ENCODE measurements at regions not wholly inside any gene's neighbourhood (a gene's known extent, or its start where the extent isn't known, plus 50 kb on each side); places are given as distances from the start of the nearest gene placed in this dataset.
A peak's percentile ranks its signal among the peaks of the same experiment; 100 is the strongest.

GRCh38 chr6:84551797-84552196 is 212.6 kb downstream of the TBX18 start:
- Histone ChIP-seq H3K4me2 (ENCODE audit: low read length, poor library complexity, severe bottlenecking) (no peak overlapping the region), H2BK120ac (ENCODE audit: low read depth, low read length) (no peak overlapping the region), H3K23ac (ENCODE audit: low read length in 2 of 2) (no peak overlapping the region), H3K27ac (ENCODE audit: low read length, poor library complexity, severe bottlenecking) (no peak overlapping the region), H3K36me3 (ENCODE audit: control insufficient read depth in 1 of 2, insufficient read depth in 2 of 2, low read depth in 1 of 2, low read length in 2 of 2) (no peaks in the 10 kb centered on the region), H3K18ac (ENCODE audit: low read depth in 1 of 2, low read length in 2 of 2) (peak overlapping the region in 1 of 2 experiments; percentile 34), H3K4ac (ENCODE audit: low read depth in 1 of 2, low read length in 2 of 2) (no peak overlapping the region), H3K27me3 (ENCODE audit: control insufficient read depth in 1 of 2, insufficient read depth in 1 of 2, low read length in 2 of 2) (no peaks in the 10 kb centered on the region), H3K4me1 (ENCODE audit: control insufficient read depth, insufficient read depth, low read depth, low read length) (no peaks in the 10 kb centered on the region), H3K9me3 (ENCODE audit: control insufficient read depth, low read length) (no peaks in the 10 kb centered on the region), H3K14ac (ENCODE audit: low read length in 2 of 2) (no peak overlapping the region), H3K9ac (ENCODE audit: low read length) (no peak overlapping the region), H4K8ac (ENCODE audit: low read length) (no peak overlapping the region), H2AK5ac (ENCODE audit: low read length, severe bottlenecking) (no peak overlapping the region), H2BK5ac (ENCODE audit: low read depth, low read length, poor library complexity, severe bottlenecking) (no peak overlapping the region), H3K4me3 (ENCODE audit: insufficient read depth in 1 of 2, low read depth in 1 of 2, low read length in 2 of 2) (no peak overlapping the region), H2AFZ (ENCODE audit: low read depth, low read length) (no peak overlapping the region), H3K79me1 (replicated peaks; ENCODE audit: low read length, poor library complexity, severe bottlenecking) (no peaks in the 10 kb centered on the region), H2BK12ac (ENCODE audit: low read length in 2 of 2) (peak overlapping the region in 1 of 2 experiments; percentile 54), H2BK15ac (ENCODE audit: low read depth, poor library complexity, severe bottlenecking) (no peak overlapping the region), H4K91ac (ENCODE audit: low read length) (no peak overlapping the region)
- DNase-seq = no peak
- 100% methylated on average over 1 of the region's 6 CpGs for WGBS

DNA sequence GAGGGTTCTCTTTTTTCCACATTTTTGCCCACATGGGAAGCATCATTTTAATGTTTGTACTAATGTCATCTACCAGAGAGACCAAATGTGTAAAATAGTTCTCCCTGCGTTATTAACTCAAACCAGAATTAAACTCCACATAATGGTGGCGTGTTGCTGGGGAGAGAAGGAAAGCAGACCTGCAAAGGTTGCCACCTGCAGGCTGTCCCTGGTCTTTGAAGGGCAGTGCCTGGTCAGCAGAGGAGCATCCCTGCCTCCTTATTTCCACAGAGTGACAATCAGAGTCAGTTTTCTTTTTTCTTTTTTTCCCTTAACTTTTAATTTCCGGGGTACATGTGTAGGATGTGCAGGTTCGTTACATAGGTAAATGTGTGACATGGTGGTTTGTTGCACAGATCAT is 214.5 kb downstream of the TBX18 start:
- H3K23ac ChIP-seq (ENCODE audit: low read length in 2 of 2) = no peak overlapping the region
- DNase-seq = no peak
- no peak overlapping the region for H2AFZ ChIP-seq (ENCODE audit: low read depth, low read length)
- no peak overlapping the region for H3K4me3 ChIP-seq (ENCODE audit: insufficient read depth in 1 of 2, low read depth in 1 of 2, low read length in 2 of 2)
- no peaks in the 10 kb centered on the region for H3K4me1 ChIP-seq (ENCODE audit: control insufficient read depth, insufficient read depth, low read depth, low read length)
- no peak overlapping the region for H3K4me2 ChIP-seq (ENCODE audit: low read length, poor library complexity, severe bottlenecking)
- no peak overlapping the region for H3K14ac ChIP-seq (ENCODE audit: low read length in 2 of 2)
- no peaks in the 10 kb centered on the region for H3K9me3 ChIP-seq (ENCODE audit: control insufficient read depth, low read length)
- H3K27ac ChIP-seq (ENCODE audit: low read length, poor library complexity, severe bottlenecking) = no peak overlapping the region
- no peak overlapping the region for H4K8ac ChIP-seq (ENCODE audit: low read length)
- H3K9ac ChIP-seq (ENCODE audit: low read length) = no peak overlapping the region
- no peak overlapping the region for H3K4ac ChIP-seq (ENCODE audit: low read depth in 1 of 2, low read length in 2 of 2)
- no peaks in the 10 kb centered on the region for H3K27me3 ChIP-seq (ENCODE audit: control insufficient read depth in 1 of 2, insufficient read depth in 1 of 2, low read length in 2 of 2)
- no peaks in the 10 kb centered on the region for H3K79me1 ChIP-seq (replicated peaks; ENCODE audit: low read length, poor library complexity, severe bottlenecking)
- H2BK15ac ChIP-seq (ENCODE audit: low read depth, poor library complexity, severe bottlenecking) = no peak overlapping the region
- no peak overlapping the region for H2AK5ac ChIP-seq (ENCODE audit: low read length, severe bottlenecking)
- H3K18ac ChIP-seq (ENCODE audit: low read depth in 1 of 2, low read length in 2 of 2) = no peak overlapping the region
- peak overlapping the region; percentile 34 for H4K91ac ChIP-seq (ENCODE audit: low read length)
- 72% methylated on average over 2 of the region's 4 CpGs for WGBS
- H2BK120ac ChIP-seq (ENCODE audit: low read depth, low read length) = no peak overlapping the region
- H3K36me3 ChIP-seq (ENCODE audit: control insufficient read depth in 1 of 2, insufficient read depth in 2 of 2, low read depth in 1 of 2, low read length in 2 of 2) = no peaks in the 10 kb centered on the region
- H2BK12ac ChIP-seq (ENCODE audit: low read length in 2 of 2) = no peak overlapping the region
- no peak overlapping the region for H2BK5ac ChIP-seq (ENCODE audit: low read depth, low read length, poor library complexity, severe bottlenecking)

DNA sequence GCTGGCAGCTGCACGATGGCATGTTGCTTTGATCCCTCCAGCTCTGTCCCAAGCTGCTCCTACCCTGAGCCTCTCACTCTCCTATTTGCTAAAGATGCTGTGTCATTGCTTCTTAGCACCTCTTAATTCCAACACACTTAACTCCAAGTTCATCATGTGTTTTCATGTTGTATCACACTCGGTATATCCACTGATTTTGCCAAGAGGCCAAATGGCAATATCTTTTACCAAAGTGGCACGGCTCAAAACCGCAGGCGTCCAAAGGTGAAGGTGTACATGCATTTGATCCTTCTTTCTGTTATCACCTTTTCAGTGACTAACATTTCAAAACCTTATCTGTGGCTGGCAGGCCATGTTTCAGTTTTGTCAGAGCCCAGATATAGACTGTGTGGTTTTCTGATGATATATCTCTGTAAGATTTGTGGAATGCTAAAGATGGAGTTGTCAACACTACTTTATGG is 217.0 kb downstream of the TBX18 start:
- Histone ChIP-seq H3K4ac (ENCODE audit: low read depth in 1 of 2, low read length in 2 of 2) (no peak overlapping the region), H3K79me1 (replicated peaks; ENCODE audit: low read length, poor library complexity, severe bottlenecking) (no peaks in the 10 kb centered on the region), H2AK5ac (ENCODE audit: low read length, severe bottlenecking) (no peak overlapping the region), H3K36me3 (ENCODE audit: control insufficient read depth in 1 of 2, insufficient read depth in 2 of 2, low read depth in 1 of 2, low read length in 2 of 2) (no peaks in the 10 kb centered on the region), H3K18ac (ENCODE audit: low read depth in 1 of 2, low read length in 2 of 2) (peak overlapping the region in 1 of 2 experiments; percentile 34), H3K9me3 (ENCODE audit: control insufficient read depth, low read length) (peaks cover 4% of the 10 kb centered on the region), H2BK12ac (ENCODE audit: low read length in 2 of 2) (no peak overlapping the region), H3K23ac (ENCODE audit: low read length in 2 of 2) (no peak overlapping the region), H2BK15ac (ENCODE audit: low read depth, poor library complexity, severe bottlenecking) (no peak overlapping the region), H3K4me3 (ENCODE audit: insufficient read depth in 1 of 2, low read depth in 1 of 2, low read length in 2 of 2) (no peak overlapping the region), H2BK120ac (ENCODE audit: low read depth, low read length) (no peak overlapping the region), H4K91ac (ENCODE audit: low read length) (no peak overlapping the region), H2BK5ac (ENCODE audit: low read depth, low read length, poor library complexity, severe bottlenecking) (no peak overlapping the region), H3K27ac (ENCODE audit: low read length, poor library complexity, severe bottlenecking) (no peak overlapping the region), H3K9ac (ENCODE audit: low read length) (no peak overlapping the region), H3K4me1 (ENCODE audit: control insufficient read depth, insufficient read depth, low read depth, low read length) (no peaks in the 10 kb centered on the region), H3K14ac (ENCODE audit: low read length in 2 of 2) (peak overlapping the region in 1 of 2 experiments; percentile 59), H3K4me2 (ENCODE audit: low read length, poor library complexity, severe bottlenecking) (no peak overlapping the region), H2AFZ (ENCODE audit: low read depth, low read length) (no peak overlapping the region), H4K8ac (ENCODE audit: low read length) (no peak overlapping the region), H3K27me3 (ENCODE audit: control insufficient read depth in 1 of 2, insufficient read depth in 1 of 2, low read length in 2 of 2) (no peaks in the 10 kb centered on the region)
- WGBS = 79% methylated on average over 5 of the region's 5 CpGs
- no peak for DNase-seq

GRCh38 chr6:84546427-84546914 is 217.9 kb downstream of the TBX18 start:
- Histone ChIP-seq H3K4me2 (ENCODE audit: low read length, poor library complexity, severe bottlenecking) (no peak overlapping the region), H3K14ac (ENCODE audit: low read length in 2 of 2) (no peak overlapping the region), H3K79me1 (replicated peaks; ENCODE audit: low read length, poor library complexity, severe bottlenecking) (no peaks in the 10 kb centered on the region), H3K27me3 (ENCODE audit: control insufficient read depth in 1 of 2, insufficient read depth in 1 of 2, low read length in 2 of 2) (no peaks in the 10 kb centered on the region), H4K91ac (ENCODE audit: low read length) (no peak overlapping the region), H3K9ac (ENCODE audit: low read length) (peak overlapping the region; percentile 56), H3K23ac (ENCODE audit: low read length in 2 of 2) (no peak overlapping the region), H3K9me3 (ENCODE audit: control insufficient read depth, low read length) (peaks cover 7% of the 10 kb centered on the region), H4K8ac (ENCODE audit: low read length) (no peak overlapping the region), H3K4ac (ENCODE audit: low read depth in 1 of 2, low read length in 2 of 2) (no peak overlapping the region), H3K4me3 (ENCODE audit: insufficient read depth in 1 of 2, low read depth in 1 of 2, low read length in 2 of 2) (peak overlapping the region in 1 of 2 experiments; percentile 48), H2AFZ (ENCODE audit: low read depth, low read length) (no peak overlapping the region), H3K18ac (ENCODE audit: low read depth in 1 of 2, low read length in 2 of 2) (peak overlapping the region in 1 of 2 experiments; percentile 45), H3K36me3 (ENCODE audit: control insufficient read depth in 1 of 2, insufficient read depth in 2 of 2, low read depth in 1 of 2, low read length in 2 of 2) (no peaks in the 10 kb centered on the region), H2BK120ac (ENCODE audit: low read depth, low read length) (no peak overlapping the region), H3K27ac (ENCODE audit: low read length, poor library complexity, severe bottlenecking) (no peak overlapping the region), H3K4me1 (ENCODE audit: control insufficient read depth, insufficient read depth, low read depth, low read length) (no peaks in the 10 kb centered on the region), H2AK5ac (ENCODE audit: low read length, severe bottlenecking) (no peak overlapping the region), H2BK12ac (ENCODE audit: low read length in 2 of 2) (peak overlapping the region in 1 of 2 experiments; percentile 42), H2BK5ac (ENCODE audit: low read depth, low read length, poor library complexity, severe bottlenecking) (no peak overlapping the region), H2BK15ac (ENCODE audit: low read depth, poor library complexity, severe bottlenecking) (no peak overlapping the region)
- 9% methylated on average over 6 of the region's 9 CpGs for WGBS
- DNase-seq = peak; percentile 44
